ENCODE measurements at regions not wholly inside any gene's neighbourhood (a gene's known extent, or its start where the extent isn't known, plus 50 kb on each side); places are given as distances from the start of the nearest gene placed in this dataset.
"Not testable (repeated sequence)": the region's sequence is repeated elsewhere in the genome, so short reads cannot be mapped to it uniquely, and the experiment has no call there.

DNA sequence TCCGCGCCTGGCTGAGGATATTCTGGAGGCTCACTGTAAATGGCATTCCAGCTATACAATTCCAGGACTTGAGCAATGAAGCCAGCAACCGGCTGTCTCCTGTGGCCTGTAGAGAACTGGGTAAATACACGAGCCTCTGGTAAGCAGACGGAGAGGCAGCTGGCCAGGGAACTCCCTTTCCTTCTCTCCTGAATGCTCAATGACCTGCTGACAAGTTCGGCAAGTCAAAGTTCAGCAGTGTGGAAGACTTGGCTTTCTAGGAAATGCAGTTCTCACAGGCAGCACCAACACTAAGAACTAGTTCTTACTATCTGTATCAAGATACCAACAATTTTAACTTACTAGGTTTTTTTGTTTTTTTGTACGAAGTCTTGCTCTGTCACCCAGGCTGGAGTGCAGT lies 232.1 kb upstream of the NUPR2 start:
- TF ChIP-seq, protein P1, sequence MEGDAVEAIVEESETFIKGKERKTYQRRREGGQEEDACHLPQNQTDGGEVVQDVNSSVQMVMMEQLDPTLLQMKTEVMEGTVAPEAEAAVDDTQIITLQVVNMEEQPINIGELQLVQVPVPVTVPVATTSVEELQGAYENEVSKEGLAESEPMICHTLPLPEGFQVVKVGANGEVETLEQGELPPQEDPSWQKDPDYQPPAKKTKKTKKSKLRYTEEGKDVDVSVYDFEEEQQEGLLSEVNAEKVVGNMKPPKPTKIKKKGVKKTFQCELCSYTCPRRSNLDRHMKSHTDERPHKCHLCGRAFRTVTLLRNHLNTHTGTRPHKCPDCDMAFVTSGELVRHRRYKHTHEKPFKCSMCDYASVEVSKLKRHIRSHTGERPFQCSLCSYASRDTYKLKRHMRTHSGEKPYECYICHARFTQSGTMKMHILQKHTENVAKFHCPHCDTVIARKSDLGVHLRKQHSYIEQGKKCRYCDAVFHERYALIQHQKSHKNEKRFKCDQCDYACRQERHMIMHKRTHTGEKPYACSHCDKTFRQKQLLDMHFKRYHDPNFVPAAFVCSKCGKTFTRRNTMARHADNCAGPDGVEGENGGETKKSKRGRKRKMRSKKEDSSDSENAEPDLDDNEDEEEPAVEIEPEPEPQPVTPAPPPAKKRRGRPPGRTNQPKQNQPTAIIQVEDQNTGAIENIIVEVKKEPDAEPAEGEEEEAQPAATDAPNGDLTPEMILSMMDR (conservative IDR thresholded peaks at IDR 0.05 in 1 of 2, IDR thresholded peaks at IDR 0.05 in 1 of 2; ENCODE audit: extremely low read depth in 1 of 2, insufficient read depth in 1 of 2, low read depth in 1 of 2, low read length in 2 of 2): not testable (repeated sequence)
- not testable (repeated sequence) for TF ChIP-seq EZH2 (IDR thresholded peaks at IDR 0.05; ENCODE audit: borderline replicate concordance, low read length)
